ENCODE measurements at regions not wholly inside any gene's neighbourhood (a gene's known extent, or its start where the extent isn't known, plus 50 kb on each side); places are given as distances from the start of the nearest gene placed in this dataset.

GRCh38 chr21:15659753-15660422, 69.9 kb upstream of the USP25 start (continued):
- TF ChIP-seq ESRRA (CRISPR knock-in tag; IDR thresholded peaks at IDR 0.05; ENCODE audit: low read depth) (no peak), KAT8 (CRISPR knock-in tag; IDR thresholded peaks at IDR 0.05) (no peak)
- TF ChIP-seq, protein P1, sequence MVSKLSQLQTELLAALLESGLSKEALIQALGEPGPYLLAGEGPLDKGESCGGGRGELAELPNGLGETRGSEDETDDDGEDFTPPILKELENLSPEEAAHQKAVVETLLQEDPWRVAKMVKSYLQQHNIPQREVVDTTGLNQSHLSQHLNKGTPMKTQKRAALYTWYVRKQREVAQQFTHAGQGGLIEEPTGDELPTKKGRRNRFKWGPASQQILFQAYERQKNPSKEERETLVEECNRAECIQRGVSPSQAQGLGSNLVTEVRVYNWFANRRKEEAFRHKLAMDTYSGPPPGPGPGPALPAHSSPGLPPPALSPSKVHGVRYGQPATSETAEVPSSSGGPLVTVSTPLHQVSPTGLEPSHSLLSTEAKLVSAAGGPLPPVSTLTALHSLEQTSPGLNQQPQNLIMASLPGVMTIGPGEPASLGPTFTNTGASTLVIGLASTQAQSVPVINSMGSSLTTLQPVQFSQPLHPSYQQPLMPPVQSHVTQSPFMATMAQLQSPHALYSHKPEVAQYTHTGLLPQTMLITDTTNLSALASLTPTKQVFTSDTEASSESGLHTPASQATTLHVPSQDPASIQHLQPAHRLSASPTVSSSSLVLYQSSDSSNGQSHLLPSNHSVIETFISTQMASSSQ (IDR thresholded peaks at IDR 0.05; ENCODE audit: low read depth) = peak; percentile 73
- TF ChIP-seq, protein P1 (CRISPR knock-in tag; IDR thresholded peaks at IDR 0.05; ENCODE audit: borderline replicate concordance) = no peak

DNA sequence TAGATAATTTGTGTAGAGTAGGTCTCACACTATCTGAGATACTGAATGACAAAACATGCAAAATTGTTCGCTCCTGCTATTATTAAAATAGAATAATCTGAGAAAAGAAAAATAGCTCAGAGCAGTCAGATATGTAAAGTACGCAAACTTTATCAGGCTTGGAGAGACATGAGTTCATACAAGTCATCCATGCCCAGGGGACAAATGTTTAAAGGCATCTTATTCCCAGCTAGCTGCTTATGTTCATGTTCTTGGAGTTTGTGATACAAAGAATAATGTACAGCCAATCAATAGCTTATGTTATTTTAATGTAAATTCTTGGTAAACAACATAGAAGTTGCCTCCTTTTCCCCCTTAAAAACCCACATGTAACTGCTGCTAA, 69.4 kb upstream of the USP25 start:
- ATAC-seq = peak; percentile 26; the same call in 1 of the 3 replicates
- peak overlapping the region; percentile 57 for H3K4me2 ChIP-seq (ENCODE audit: low read depth, low read length)

More for the DNA sequence above, 69.4 kb upstream of the USP25 start:
- peaks cover 16% of the 10 kb centered on the region for H3K4me1 ChIP-seq (ENCODE audit: insufficient read depth, low read length)
- H3K36me3 ChIP-seq (replicated peaks in 1 of 2; ENCODE audit: control insufficient read depth in 1 of 2, insufficient read depth in 2 of 2, low read length in 2 of 2) = no peaks in the 10 kb centered on the region
- no peak overlapping the region for H3K9ac ChIP-seq (ENCODE audit: insufficient read depth, low read depth, low read length)
- DNase-seq (ENCODE audit: low spot score) = no peak
- WGBS (ENCODE audit: low lambda C conversion rate) = 25% methylated on average over 2 of the region's 2 CpGs
- H3K27me3 ChIP-seq (ENCODE audit: control insufficient read depth in 1 of 2, insufficient read depth in 2 of 2, low read length in 2 of 2) = no peaks in the 10 kb centered on the region; a peak in 1 of 5 replicates
- no peak overlapping the region for H2AFZ ChIP-seq (ENCODE audit: low read length)
- ChIA-PET POLR2A (no interaction called here), CTCF (ENCODE audit: low intra/inter-chr PET ratio, low total read pairs) (no interaction called here)
- no peaks in the 10 kb centered on the region for H3K79me2 ChIP-seq (ENCODE audit: insufficient read depth, low read length)
- no peak for TF ChIP-seq ZNF501 (CRISPR knock-in tag; IDR thresholded peaks at IDR 0.05)
- no peak for TF ChIP-seq DNMT1 (CRISPR knock-in tag; IDR thresholded peaks at IDR 0.05)
- TF ChIP-seq, protein P2, sequence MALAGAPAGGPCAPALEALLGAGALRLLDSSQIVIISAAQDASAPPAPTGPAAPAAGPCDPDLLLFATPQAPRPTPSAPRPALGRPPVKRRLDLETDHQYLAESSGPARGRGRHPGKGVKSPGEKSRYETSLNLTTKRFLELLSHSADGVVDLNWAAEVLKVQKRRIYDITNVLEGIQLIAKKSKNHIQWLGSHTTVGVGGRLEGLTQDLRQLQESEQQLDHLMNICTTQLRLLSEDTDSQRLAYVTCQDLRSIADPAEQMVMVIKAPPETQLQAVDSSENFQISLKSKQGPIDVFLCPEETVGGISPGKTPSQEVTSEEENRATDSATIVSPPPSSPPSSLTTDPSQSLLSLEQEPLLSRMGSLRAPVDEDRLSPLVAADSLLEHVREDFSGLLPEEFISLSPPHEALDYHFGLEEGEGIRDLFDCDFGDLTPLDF (CRISPR knock-in tag; IDR thresholded peaks at IDR 0.05) = no peak
- no peak for TF ChIP-seq NFIC (IDR thresholded peaks at IDR 0.05; ENCODE audit: low read length)
- no peak for TF ChIP-seq THAP8 (CRISPR knock-in tag; IDR thresholded peaks at IDR 0.05; ENCODE audit: borderline replicate concordance)
- no peak for TF ChIP-seq ZBTB42 (CRISPR knock-in tag; IDR thresholded peaks at IDR 0.05)
- TF ChIP-seq PTBP1 (IDR thresholded peaks at IDR 0.05; ENCODE audit: low read depth, low read length, poor library complexity, severe bottlenecking) = no peak
- TF ChIP-seq U2AF1 (optimal IDR thresholded peaks at IDR 0.05; ENCODE audit: low read depth, low read length) = no peak
- intact Hi-C loops (cut with micrococcal nuclease; ENCODE audit: unreplicated experiment) (no loop called here), in situ Hi-C loops (cut with HindIII; ENCODE audit: extremely low pct_ligation_motif_present, low pct_unique_long_range_greater_than_20kb) (no loop called here)
- no TSS peak for BruUV-seq (replicated peaks)
- no peaks in the 10 kb centered on the region for H3K9me3 ChIP-seq (ENCODE audit: low read length)
- H3K4me3 ChIP-seq (replicated peaks in 1 of 3; ENCODE audit: insufficient read depth in 1 of 3, low read depth in 2 of 3, low read length in 3 of 3) = peak overlapping the region in 1 of 3 experiments; percentile 8; a peak in 1 of 6 replicates
- no peak overlapping the region for H3K27ac ChIP-seq (ENCODE audit: extremely low read length, insufficient read depth, low read length)
- H4K20me1 ChIP-seq (ENCODE audit: insufficient read depth, low read length) = no peaks in the 10 kb centered on the region
- no peak for FAIRE-seq
